ENCODE measurements at regions not wholly inside any gene's neighbourhood (a gene's known extent, or its start where the extent isn't known, plus 50 kb on each side); places are given as distances from the start of the nearest gene placed in this dataset.

DNA sequence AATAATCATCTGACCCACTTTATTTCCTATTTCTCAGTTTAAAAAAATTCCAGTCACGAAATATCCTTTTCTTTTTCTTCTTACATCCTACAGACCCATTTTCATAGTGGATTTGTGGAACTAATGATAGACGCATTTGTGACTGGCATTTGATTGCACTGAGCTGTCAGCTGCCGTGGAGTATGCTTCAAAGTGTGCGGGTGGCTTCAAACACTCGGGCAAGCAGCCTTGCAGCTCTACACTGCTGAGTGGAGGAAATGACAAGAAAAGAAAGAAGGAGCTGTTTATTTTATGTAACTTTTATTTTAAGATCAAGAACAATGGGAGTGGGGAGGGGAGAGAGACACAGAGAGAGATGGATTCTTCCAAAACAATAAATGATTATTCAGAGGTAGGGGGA, 112.8 kb upstream of the NAP1L1 start:
- TF ChIP-seq POLR2A (IDR thresholded peaks at IDR 0.05) (no peak), CTCF (IDR thresholded peaks at IDR 0.05) (no peak)
- intact Hi-C loops (cut with DNase I; ENCODE audit: low total_unique reads) = no loop called here
- 75 to 76% methylated on average over 5 of the region's 5 CpGs for WGBS, 2 donors
- no peak for DNase-seq (ENCODE audit: low spot score in 2 of 2)
- H3K4me3 ChIP-seq (ENCODE audit: low read depth, poor library complexity, severe bottlenecking) = no peak overlapping the region

DNA sequence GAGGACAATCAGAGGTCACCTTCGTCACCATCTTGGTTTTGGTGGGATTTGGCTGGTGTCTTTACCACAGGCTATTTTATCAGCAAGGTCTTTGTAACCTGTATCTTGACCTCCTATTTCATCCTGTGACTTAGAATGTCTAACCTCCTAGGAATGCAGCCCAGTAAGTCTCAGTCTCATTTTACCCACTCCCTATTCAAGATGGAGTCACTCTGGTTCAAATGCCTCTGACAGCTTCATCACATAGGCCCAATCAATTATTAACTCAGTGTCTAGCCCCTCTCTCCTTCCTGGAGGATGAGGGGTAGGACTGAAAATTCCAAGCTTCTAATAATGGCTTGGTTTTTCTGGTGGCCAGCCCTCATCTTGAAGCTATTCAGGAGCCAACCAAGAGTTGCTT, 111.4 kb upstream of the NAP1L1 start:
- intact Hi-C loops (cut with DNase I; ENCODE audit: low total_unique reads) = no loop called here
- 35 to 81% methylated on average over 1 of the region's 1 CpG for WGBS, 2 donors
- no peak overlapping the region for H3K4me3 ChIP-seq (ENCODE audit: low read depth, poor library complexity, severe bottlenecking)
- TF ChIP-seq CTCF (IDR thresholded peaks at IDR 0.05) (no peak), POLR2A (IDR thresholded peaks at IDR 0.05) (no peak)
- DNase-seq (ENCODE audit: low spot score in 2 of 2) = no peak

DNA sequence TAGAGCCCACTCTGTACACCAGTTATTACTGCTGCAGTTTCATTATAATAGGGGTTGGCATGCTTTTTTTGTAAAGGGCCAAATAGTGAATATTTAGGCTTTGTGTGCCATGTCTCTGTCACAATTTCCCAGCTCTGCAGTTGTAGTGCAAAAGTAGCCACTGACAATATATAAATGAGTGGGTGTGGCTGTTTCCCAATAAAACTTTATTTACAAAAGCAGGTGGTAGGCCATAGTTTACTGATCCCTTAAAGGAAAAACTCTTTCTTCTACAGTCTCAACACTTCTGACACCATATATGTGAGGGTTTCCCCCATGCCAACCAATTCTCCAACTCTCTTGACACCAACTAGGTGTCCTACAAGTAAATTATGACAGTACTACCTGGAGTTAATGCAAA, 110.2 kb upstream of the NAP1L1 start:
- DNase-seq (ENCODE audit: low spot score in 2 of 2) = no peak
- TF ChIP-seq POLR2A (IDR thresholded peaks at IDR 0.05) (no peak), CTCF (IDR thresholded peaks at IDR 0.05) (no peak)
- H3K4me3 ChIP-seq (ENCODE audit: low read depth, poor library complexity, severe bottlenecking) = no peak overlapping the region
- intact Hi-C loops (cut with DNase I; ENCODE audit: low total_unique reads) = no loop called here

DNA sequence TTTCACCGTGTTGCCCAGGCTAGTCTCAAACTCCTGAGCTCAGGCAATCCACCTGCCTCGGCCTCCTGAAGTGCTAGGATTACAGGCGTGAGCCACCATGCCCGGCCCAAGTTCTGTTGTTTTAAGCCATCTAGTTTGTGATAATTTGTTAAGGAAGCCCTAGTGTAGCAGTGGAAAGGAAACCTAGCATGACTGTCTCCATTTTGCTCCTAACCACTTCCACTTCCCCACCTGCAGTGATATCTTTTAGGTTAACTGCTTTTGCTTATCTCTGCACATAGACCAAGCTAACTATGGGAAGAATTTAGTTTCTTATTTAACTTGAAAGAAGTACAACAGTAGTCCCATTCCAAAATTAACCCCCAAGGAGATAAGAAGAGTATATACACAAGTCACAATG, 109.5 kb upstream of the NAP1L1 start:
- 79 to 82% methylated on average over 4 of the region's 4 CpGs for WGBS, 2 donors
- TF ChIP-seq CTCF (IDR thresholded peaks at IDR 0.05) (no peak), POLR2A (IDR thresholded peaks at IDR 0.05) (no peak)
- intact Hi-C loops (cut with DNase I; ENCODE audit: low total_unique reads) = no loop called here
- no peak for DNase-seq (ENCODE audit: low spot score in 2 of 2)
- no peak overlapping the region for H3K4me3 ChIP-seq (ENCODE audit: low read depth, poor library complexity, severe bottlenecking)

- TF ChIP-seq CTCF (IDR thresholded peaks at IDR 0.05) = no peak
- TF ChIP-seq POLR2A (IDR thresholded peaks at IDR 0.05) = no peak
- no peak for DNase-seq (ENCODE audit: low spot score in 2 of 2)
- intact Hi-C loops (cut with DNase I; ENCODE audit: low total_unique reads) = no loop called here
- WGBS, 2 donors = 80 to 86% methylated on average over 4 of the region's 4 CpGs
- H3K4me3 ChIP-seq (ENCODE audit: low read depth, poor library complexity, severe bottlenecking) = no peak overlapping the region
Observed at GRCh38 chr12:76192416-76192815, 107.9 kb upstream of the NAP1L1 start.

DNA sequence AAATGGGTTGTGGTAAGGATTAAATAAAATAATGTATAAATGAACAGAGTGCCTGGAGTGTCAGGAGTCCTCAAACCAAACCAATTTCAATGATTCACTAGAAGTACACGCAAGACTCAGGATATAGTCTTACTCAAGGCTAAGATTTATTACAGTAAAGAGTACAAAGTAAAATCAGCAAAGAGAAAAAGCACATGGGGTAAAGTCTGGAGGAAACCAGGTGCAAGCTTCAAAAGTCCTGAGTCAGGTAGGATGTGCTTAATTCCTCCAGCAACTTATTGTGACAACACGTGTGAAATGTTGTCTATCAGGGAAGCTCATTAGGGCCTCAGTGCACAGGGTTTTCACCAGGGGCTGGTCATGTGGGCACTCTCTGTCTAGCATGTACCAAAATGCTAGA, 105.8 kb upstream of the NAP1L1 start:
- intact Hi-C loops (cut with DNase I; ENCODE audit: low total_unique reads) = no loop called here
- DNase-seq (ENCODE audit: low spot score in 2 of 2) = no peak
- no peak for TF ChIP-seq POLR2A (IDR thresholded peaks at IDR 0.05)
- no peak for TF ChIP-seq CTCF (IDR thresholded peaks at IDR 0.05)
- WGBS, 2 donors = 73 to 83% methylated on average over 2 of the region's 2 CpGs
- no peak overlapping the region for H3K4me3 ChIP-seq (ENCODE audit: low read depth, poor library complexity, severe bottlenecking)

Measured in lower leg skin (tissue), 4 donors.